Epithelial cell of proximal tubule (primary cell): ENCODE measurements at regions not wholly inside any gene's neighbourhood (a gene's known extent, or its start where the extent isn't known, plus 50 kb on each side); places are given as distances from the start of the nearest gene placed in this dataset.
"Not testable (repeated sequence)": the region's sequence is repeated elsewhere in the genome, so short reads cannot be mapped to it uniquely, and the experiment has no call there.

Experiments used
- DNase-seq: peaks from one replicate; pipeline ENCODE4 v3.0.0-alpha.2; 2011; ENCODE audit warnings: low read depth
- H3K4me3 ChIP-seq: 2 replicates; pipeline ENCODE4 v1.5.1; 2011; ENCODE audit warnings: low read depth, mild to moderate bottlenecking, low read length
- TF ChIP-seq, protein P1 (sequence below): conservative IDR thresholded peaks from 2 replicates; pipeline ENCODE4 v1.5.1; 2012; ENCODE audit warnings: low read depth, mild to moderate bottlenecking, low read length

DNA sequence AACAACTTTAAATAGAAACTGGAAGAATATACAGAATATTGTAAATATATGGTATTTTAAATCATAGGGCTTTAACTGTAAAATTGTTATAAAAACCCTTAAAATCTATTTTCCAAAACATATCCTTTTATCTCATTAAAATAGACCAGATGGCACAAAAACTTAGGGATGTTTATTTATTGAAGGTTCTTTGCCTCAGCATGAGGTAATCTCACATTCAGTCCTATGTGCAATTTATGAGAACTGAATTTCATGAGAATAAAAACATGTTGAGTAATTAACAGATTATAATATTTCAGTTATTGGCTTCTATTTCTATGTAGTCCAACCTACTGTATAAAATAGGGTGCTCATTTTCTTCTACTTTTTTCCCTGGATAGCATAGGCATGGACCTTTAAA lies 329.2 kb upstream of the PRR16 start:
- TF ChIP-seq, protein P1, sequence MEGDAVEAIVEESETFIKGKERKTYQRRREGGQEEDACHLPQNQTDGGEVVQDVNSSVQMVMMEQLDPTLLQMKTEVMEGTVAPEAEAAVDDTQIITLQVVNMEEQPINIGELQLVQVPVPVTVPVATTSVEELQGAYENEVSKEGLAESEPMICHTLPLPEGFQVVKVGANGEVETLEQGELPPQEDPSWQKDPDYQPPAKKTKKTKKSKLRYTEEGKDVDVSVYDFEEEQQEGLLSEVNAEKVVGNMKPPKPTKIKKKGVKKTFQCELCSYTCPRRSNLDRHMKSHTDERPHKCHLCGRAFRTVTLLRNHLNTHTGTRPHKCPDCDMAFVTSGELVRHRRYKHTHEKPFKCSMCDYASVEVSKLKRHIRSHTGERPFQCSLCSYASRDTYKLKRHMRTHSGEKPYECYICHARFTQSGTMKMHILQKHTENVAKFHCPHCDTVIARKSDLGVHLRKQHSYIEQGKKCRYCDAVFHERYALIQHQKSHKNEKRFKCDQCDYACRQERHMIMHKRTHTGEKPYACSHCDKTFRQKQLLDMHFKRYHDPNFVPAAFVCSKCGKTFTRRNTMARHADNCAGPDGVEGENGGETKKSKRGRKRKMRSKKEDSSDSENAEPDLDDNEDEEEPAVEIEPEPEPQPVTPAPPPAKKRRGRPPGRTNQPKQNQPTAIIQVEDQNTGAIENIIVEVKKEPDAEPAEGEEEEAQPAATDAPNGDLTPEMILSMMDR, result no peak
- DNase-seq, result no peak
- no peak overlapping the region for H3K4me3 ChIP-seq

DNA sequence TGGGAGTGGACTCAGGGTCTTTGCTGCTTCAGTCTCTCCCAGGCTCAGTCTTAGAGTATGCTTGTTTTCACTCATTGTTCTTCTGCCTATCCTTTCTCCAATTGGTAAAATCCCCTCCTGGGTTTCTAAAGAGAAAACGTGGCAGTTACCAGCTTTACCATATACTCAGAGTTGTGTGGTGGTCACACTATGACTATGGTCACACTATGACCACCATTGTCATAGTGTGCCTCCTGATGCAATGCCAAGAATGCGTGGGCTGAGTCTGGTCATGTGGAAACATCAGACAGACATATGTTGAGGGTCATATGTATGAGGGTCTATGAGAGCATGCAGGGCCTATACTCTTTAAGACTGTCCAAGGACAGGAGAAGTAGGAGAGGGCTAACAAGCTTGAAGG lies 326.5 kb upstream of the PRR16 start:
- TF ChIP-seq, protein P1, result no peak
- DNase-seq, result no peak
- no peak overlapping the region for H3K4me3 ChIP-seq

DNA sequence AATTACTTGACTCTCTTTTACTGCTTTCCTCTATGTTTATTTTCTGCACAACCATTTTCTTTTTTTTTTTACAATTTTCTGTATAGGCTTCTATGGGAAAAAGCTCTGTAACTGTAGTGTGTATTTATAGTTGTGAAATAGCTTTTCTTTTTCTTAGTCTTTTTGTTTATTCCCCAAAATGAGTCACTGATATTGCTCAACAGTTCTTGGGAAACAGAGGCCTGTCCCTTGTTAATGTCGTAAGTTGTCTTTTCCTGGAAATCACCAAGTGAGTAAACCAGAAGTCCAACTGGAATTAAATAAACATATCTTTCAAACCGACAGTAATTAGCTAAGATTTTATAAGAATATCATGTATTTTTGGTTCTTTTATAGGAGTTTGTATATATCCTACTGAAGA lies 325.1 kb upstream of the PRR16 start:
- H3K4me3 ChIP-seq, result no peak overlapping the region
- TF ChIP-seq, protein P1, result no peak
- peak; percentile 91 for DNase-seq

DNA sequence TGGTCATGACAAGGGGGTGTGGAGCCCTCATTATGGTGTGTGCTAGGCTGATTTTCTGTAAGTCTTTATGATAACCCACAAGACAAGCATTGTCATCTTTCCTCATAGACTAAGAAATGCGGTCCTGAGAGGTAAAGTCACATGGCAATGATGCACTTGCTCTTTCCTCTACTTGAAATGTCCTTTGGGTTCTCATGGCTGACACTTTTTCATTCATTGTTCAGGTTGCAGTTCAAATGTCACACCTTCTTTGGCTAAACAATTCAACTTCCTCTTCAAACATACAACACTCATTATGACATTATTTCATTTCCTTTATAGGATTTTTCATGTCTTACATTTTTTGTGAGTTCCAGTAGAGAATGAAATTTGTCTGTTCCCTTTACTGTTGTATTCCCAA lies 323.6 kb upstream of the PRR16 start:
- no peak overlapping the region for H3K4me3 ChIP-seq
- no peak for DNase-seq
- TF ChIP-seq, protein P1, result no peak

DNA sequence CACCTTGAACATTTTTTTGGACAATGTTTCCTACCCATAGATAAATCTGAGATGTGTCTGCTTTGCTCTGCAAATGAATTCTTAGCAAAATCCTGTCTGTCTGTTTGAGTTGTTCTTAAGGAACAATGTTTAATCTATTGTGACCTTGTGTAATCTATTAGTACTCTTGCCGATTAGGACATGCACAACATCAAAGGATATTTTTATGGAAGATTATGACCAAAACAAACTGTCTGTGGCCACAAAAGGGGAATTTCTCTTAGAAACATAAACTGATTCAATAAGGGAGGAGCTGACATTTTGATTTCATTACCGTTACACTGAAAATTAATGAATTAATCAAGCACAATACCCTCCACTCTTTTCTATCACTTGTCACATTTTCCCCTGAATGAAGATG lies 323.0 kb upstream of the PRR16 start:
- TF ChIP-seq, protein P1, result no peak

DNA sequence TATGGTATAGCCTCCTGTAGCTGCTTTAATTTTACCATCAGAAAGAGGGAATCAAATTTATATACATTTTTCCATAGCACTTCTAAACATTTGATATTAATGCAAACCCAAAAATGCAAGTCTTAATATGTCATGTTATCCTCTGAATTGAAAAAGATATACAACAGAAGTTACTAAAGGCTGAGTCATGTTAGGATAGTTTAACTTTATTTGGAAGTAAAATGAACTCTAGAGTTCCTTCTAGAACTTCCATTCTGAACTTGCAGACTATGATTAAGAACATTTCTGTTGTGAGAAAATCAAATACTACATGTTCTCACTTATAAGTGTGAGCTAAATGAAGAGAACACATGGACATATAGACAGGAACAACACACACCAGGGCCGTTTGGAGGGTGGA lies 317.3 kb upstream of the PRR16 start:
- TF ChIP-seq, protein P1, result no peak
- H3K4me3 ChIP-seq, result no peak overlapping the region
- no peak for DNase-seq

More for the DNA sequence above, 323.0 kb upstream of the PRR16 start:
- DNase-seq, result no peak
- H3K4me3 ChIP-seq, result no peak overlapping the region

DNA sequence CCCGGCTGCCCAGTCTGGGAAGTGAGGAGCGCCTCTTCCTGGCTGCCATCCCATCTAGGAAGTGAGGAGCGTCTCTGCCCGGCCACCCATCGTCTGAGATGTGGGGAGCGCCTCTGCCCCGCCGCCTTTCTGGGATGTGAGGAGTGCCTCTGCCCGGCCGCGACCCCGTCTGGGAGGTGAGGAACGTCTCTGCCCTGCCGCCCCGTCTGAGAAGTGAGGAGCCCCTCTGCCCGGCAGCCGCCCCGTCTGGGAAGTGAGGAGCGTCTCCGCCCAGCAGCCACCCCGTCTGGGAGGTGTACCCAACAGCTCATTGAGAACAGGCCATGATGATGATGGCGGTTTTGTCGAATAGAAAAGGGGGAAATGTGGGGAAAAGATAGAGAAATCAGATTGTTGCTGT lies 316.2 kb upstream of the PRR16 start:
- not testable (repeated sequence) for H3K4me3 ChIP-seq, DNase-seq

DNA sequence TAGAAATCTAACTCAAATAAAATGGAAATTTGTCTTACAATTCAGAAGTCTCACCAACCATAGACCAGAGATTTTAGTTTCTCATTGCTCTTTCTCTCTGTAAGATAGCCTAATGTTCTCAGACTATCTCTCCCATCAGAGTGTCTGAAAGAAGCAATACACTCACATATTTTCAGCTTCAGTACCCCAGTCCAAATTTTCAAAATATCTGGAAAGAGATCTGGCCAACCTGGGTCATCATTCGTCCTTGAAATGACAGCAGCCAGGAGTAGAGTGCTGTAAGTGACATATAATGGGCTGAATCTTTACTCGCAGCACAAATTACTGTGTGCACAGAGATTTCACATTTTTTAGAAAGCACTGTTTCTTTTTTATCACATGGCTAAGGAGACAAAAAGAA lies 313.3 kb upstream of the PRR16 start:
- TF ChIP-seq, protein P1, result no peak
- H3K4me3 ChIP-seq, result no peak overlapping the region
- DNase-seq, result no peak
